Calu3 (cell line): ENCODE measurements at regions not wholly inside any gene's neighbourhood (a gene's known extent, or its start where the extent isn't known, plus 50 kb on each side); places are given as distances from the start of the nearest gene placed in this dataset.

Experiments
- BruUV-seq: library from RNA; stranded (reverse); fragments of 400-500 nt; replicated peaks from 2 replicates; lab custom pipeline; 2021; lab: Mats Ljungman, UMichigan
- CTCF ChIA-PET: fragments of 300-600 bp; sonication (Branson Sonifier 250); formaldehyde crosslinking; loops from one replicate; lab custom pipeline; 2022; ENCODE audit warnings: antibody characterized with exemption; lab: Charles Lee
- DNase-seq: peaks from one replicate; pipeline ENCODE4 v3.0.0; 2022
- H3K27ac Mint-ChIP-seq: one replicate; pipeline ENCODE4 v1.8.0; 2022; ENCODE audit warnings: mixed read lengths; ENCODE audit not compliant: unreplicated experiment
- H3K27me3 Mint-ChIP-seq: one replicate; pipeline ENCODE4 v1.8.0; 2022; ENCODE audit warnings: mixed read lengths; ENCODE audit not compliant: unreplicated experiment
- H3K36me3 Mint-ChIP-seq: one replicate; pipeline ENCODE4 v1.8.0; 2022; ENCODE audit warnings: mild to moderate bottlenecking, moderate library complexity, mixed read lengths; ENCODE audit not compliant: insufficient read depth, unreplicated experiment
- H3K4me1 Mint-ChIP-seq: one replicate; pipeline ENCODE4 v1.8.0; 2022; ENCODE audit warnings: mild to moderate bottlenecking, low read depth, mixed read lengths; ENCODE audit not compliant: unreplicated experiment
- H3K4me3 Mint-ChIP-seq: one replicate; pipeline ENCODE4 v1.8.0; 2022; ENCODE audit warnings: mild to moderate bottlenecking, low read depth, moderate library complexity, mixed read lengths; ENCODE audit not compliant: unreplicated experiment
- H3K9me3 Mint-ChIP-seq: one replicate; pipeline ENCODE4 v1.8.0; 2022; ENCODE audit warnings: low read depth, mixed read lengths; ENCODE audit not compliant: unreplicated experiment
- intact Hi-C: fragments of 100-400 bp; cut with micrococcal nuclease; formaldehyde crosslinking; loops from one replicate; pipeline ENCODE4 v1.10.0; 2022; ENCODE audit not compliant: unreplicated experiment
- TF ChIP-seq, protein P1 (sequence below): fragments of 200-600 bp; IDR thresholded peaks from one replicate; pipeline ENCODE4 v1.8.0; 2022; ENCODE audit warnings: antibody characterized with exemption; ENCODE audit not compliant: unreplicated experiment

DNA sequence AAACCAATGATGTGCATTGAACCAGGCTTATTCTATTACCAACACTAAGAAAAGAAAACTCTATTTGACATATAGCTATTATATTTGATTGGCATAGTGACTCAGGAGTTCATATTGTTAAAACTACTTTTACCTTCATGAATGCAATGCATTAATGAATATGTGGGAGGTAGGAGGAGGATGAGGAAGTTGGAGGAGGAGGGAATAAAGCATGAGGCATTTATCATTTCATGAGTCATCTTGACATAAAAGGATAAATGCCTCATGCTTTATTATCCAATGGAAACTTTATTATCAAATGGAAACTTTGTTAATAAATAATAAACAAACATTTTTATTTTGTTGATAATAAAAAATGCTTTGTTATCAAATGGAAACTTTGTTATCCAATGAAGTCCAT is 116.5 kb downstream of the SPRY2 start:
- Mint-ChIP-seq H3K4me1 (no peaks in the 10 kb centered on the region), H3K27me3 (no peaks in the 10 kb centered on the region), H3K9me3 (peaks cover 2% of the 10 kb centered on the region), H3K36me3 (no peaks in the 10 kb centered on the region), H3K4me3 (no peak overlapping the region), H3K27ac (peak overlapping the region; percentile 58)
- CTCF ChIA-PET: interaction anchor here (0.6 kb wide), 1 partner anchor 13 kb away, joined by 4 read pairs; no protein-coding TSS in a partner anchor
- DNase-seq: no peak
- no TSS peak for BruUV-seq
- intact Hi-C loops: no loop called here
- TF ChIP-seq, protein P1, sequence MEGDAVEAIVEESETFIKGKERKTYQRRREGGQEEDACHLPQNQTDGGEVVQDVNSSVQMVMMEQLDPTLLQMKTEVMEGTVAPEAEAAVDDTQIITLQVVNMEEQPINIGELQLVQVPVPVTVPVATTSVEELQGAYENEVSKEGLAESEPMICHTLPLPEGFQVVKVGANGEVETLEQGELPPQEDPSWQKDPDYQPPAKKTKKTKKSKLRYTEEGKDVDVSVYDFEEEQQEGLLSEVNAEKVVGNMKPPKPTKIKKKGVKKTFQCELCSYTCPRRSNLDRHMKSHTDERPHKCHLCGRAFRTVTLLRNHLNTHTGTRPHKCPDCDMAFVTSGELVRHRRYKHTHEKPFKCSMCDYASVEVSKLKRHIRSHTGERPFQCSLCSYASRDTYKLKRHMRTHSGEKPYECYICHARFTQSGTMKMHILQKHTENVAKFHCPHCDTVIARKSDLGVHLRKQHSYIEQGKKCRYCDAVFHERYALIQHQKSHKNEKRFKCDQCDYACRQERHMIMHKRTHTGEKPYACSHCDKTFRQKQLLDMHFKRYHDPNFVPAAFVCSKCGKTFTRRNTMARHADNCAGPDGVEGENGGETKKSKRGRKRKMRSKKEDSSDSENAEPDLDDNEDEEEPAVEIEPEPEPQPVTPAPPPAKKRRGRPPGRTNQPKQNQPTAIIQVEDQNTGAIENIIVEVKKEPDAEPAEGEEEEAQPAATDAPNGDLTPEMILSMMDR: no peak

DNA sequence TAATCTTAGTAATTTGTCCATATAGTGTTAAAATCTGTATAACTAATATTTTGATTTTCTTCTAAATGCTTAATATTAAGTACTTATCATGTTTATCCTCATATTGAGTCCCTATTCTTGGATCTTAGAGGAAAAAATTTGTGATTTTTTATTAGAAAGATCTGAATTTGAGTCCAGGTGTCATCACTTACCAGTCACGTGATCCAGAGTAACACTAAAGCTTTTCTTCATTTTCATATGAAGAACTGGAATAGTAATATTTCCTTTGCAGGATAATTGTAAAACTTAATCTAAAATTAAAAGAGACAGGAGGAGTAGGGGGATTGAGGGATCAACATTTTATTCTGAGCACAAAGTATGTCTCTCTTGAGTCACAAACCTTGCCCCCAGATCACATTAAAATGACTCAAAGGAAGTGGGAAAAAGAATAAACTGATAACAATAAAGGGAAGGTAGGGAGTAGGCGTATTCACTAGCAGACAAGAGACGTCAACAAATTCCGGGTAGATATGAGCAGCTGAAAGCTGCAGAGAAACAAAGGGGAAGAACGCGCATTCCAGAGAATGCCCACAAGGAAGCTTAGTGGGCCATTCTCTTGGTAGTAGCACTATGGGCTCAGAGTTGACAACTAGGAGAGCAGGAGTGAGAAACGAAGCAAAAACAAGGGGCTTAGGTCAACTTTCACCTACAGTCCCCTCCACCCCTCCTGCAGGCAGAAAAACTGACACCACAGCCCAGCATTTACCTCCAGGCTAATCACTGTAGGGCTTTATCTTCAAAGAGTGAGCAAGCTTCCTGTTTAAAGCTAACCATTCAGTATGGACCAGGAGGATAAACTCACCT is 123.1 kb downstream of the SPRY2 start:
- no peaks in the 10 kb centered on the region for H3K27me3 Mint-ChIP-seq
- no peaks in the 10 kb centered on the region for H3K36me3 Mint-ChIP-seq
- peak overlapping the region; percentile 12 for H3K27ac Mint-ChIP-seq
- CTCF ChIA-PET: no interaction called here
- no TSS peak for BruUV-seq
- H3K4me3 Mint-ChIP-seq: no peak overlapping the region
- intact Hi-C loops: loop anchor here (10.0 kb wide), 1 partner anchor 83 kb away; no protein-coding TSS in a partner anchor
- TF ChIP-seq, protein P1: no peak
- H3K4me1 Mint-ChIP-seq: peaks cover 16% of the 10 kb centered on the region
- DNase-seq: peak; percentile 7
- H3K9me3 Mint-ChIP-seq: no peaks in the 10 kb centered on the region

GRCh38 chr13:80215368-80215767 is 125.6 kb downstream of the SPRY2 start:
- peaks cover 16% of the 10 kb centered on the region for H3K4me1 Mint-ChIP-seq
- no peaks in the 10 kb centered on the region for H3K36me3 Mint-ChIP-seq
- no TSS peak for BruUV-seq
- no peak overlapping the region for H3K4me3 Mint-ChIP-seq
- no peaks in the 10 kb centered on the region for H3K27me3 Mint-ChIP-seq
- H3K9me3 Mint-ChIP-seq: no peaks in the 10 kb centered on the region
- CTCF ChIA-PET: no interaction called here
- TF ChIP-seq, protein P1: no peak
- H3K27ac Mint-ChIP-seq: no peak overlapping the region
- intact Hi-C loops: loop anchor here (10.0 kb wide), 1 partner anchor 81 kb away; no protein-coding TSS in a partner anchor
- no peak for DNase-seq

DNA sequence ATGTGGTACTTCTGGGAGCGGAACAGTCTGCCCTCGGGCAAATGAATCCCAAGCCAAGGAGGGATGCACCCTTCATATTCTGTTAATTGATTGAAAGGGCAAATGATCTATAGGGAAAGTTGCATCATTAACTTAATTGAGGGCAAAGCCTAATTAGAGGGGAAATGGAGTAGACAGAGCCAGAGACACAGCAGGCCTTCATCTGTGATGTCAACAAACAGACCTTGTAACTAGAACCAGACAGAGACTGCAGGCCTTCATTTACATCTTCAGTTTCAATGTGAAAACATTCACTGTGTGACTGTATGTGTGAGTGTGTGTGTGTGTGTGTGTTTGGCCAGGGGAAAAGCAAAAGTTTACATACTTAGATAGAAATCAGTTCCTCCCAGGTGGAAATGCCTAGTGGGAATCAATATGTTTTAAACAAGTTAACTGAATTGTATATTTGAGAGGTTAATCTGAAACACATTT is 126.4 kb downstream of the SPRY2 start:
- DNase-seq: no peak
- Mint-ChIP-seq H3K27ac (no peak overlapping the region), H3K9me3 (no peaks in the 10 kb centered on the region), H3K4me3 (no peak overlapping the region), H3K4me1 (peaks cover 16% of the 10 kb centered on the region), H3K36me3 (no peaks in the 10 kb centered on the region), H3K27me3 (no peaks in the 10 kb centered on the region)
- no TSS peak for BruUV-seq
- TF ChIP-seq, protein P1: no peak
- CTCF ChIA-PET: no interaction called here
- intact Hi-C loops: loop anchor here (10.0 kb wide), 1 partner anchor 80 kb away; no protein-coding TSS in a partner anchor
